ENCODE measurements at regions not wholly inside any gene's neighbourhood (a gene's known extent, or its start where the extent isn't known, plus 50 kb on each side); places are given as distances from the start of the nearest gene placed in this dataset.

GRCh38 chr3:21138085-21138484, 612.9 kb downstream of the ZNF385D start:
- TF ChIP-seq CTBP1 (IDR thresholded peaks at IDR 0.05; ENCODE audit: borderline replicate concordance), result no peak
- TF ChIP-seq FOXM1 (IDR thresholded peaks at IDR 0.05; ENCODE audit: borderline replicate concordance), result no peak

All from HEK293T (cell line).